GM12891 (cell line): ENCODE measurements at regions not wholly inside any gene's neighbourhood (a gene's known extent, or its start where the extent isn't known, plus 50 kb on each side); places are given as distances from the start of the nearest gene placed in this dataset.

Experiments used
- POLR2A ChIP-seq: IDR thresholded peaks from 2 replicates; pipeline ENCODE4 v1.6.1; 2011; ENCODE audit warnings: low read depth, low read length, control low read depth
- POLR2AphosphoS5 ChIP-seq: IDR thresholded peaks from 2 replicates; pipeline ENCODE4 v1.6.1; 2011; ENCODE audit warnings: low read depth, low read length, control low read depth
- POU2F2 ChIP-seq: IDR thresholded peaks from 2 replicates; pipeline ENCODE4 v1.6.1; 2011; ENCODE audit warnings: low read depth, mild to moderate bottlenecking, control low read depth, low read length, moderate library complexity
- SPI1 ChIP-seq: IDR thresholded peaks from 2 replicates; pipeline ENCODE4 v1.6.1; 2011; ENCODE audit warnings: low read depth, low read length, control low read depth
- TAF1 ChIP-seq: IDR thresholded peaks from 2 replicates; pipeline ENCODE4 v1.6.1; 2011; ENCODE audit warnings: low read depth, low read length, control low read depth

DNA sequence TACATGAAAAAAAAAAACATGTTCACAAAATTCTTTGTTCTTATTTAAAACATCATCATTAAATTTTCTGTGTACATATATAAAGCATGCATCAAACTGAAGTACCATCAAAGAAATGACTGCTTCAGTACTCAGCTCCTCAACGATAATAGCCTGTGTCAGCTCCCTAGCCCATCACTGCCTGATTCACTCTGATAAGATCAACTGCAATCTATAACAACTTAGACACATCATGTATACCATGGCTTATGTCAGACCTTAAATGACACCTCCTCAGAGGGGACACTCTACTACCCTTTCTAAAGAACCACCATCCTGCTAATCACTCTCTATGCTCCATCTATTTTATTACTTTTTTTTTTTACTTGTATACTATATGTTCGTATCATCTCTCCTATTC, 200.5 kb upstream of the TLE4 start:
- TF ChIP-seq POLR2AphosphoS5: no peak
- TF ChIP-seq POLR2A: no peak
- TF ChIP-seq TAF1: no peak
- TF ChIP-seq POU2F2: no peak
- TF ChIP-seq SPI1: no peak
